ENCODE measurements at regions not wholly inside any gene's neighbourhood (a gene's known extent, or its start where the extent isn't known, plus 50 kb on each side); places are given as distances from the start of the nearest gene placed in this dataset.
A peak's percentile ranks its signal among the peaks of the same experiment; 100 is the strongest.

DNA sequence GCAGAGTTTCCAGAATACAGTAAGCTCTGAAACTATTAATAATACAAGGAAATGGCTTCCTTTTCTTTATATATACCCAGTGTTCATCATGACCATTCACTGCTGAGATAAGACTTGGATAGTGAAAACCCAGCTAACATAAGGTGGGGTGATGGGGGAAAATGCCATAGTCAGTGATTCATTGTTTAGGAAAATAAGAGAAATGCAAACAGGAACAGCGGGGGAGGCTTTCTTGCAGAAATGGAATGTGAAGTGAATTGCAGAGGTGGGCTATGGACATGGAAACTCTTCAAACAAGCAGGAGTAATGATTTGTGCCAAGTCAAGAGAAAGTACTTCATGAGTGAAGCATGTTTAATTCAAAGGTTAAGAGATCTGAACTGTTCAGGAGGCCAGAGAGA, 519.4 kb downstream of the TDRD15 start:
- no peak for TF ChIP-seq CTCF (IDR thresholded peaks at IDR 0.05)
- TF ChIP-seq EP300 (IDR thresholded peaks at IDR 0.05), result no peak
- no peak for TF ChIP-seq POLR2AphosphoS5 (IDR thresholded peaks at IDR 0.05)
- TF ChIP-seq POLR2A (IDR thresholded peaks at IDR 0.05), result no peak
- intact Hi-C loops (cut with DNase I; ENCODE audit: low total_unique reads), result no loop called here
- H3K36me3 ChIP-seq, result no peaks in the 10 kb centered on the region
- H3K9me3 ChIP-seq, result no peaks in the 10 kb centered on the region
- no peak overlapping the region for H3K27ac ChIP-seq
- H3K4me3 ChIP-seq, result no peak overlapping the region
- peaks cover 0 to 9% (median 0%) of the 10 kb centered on the region in 4 donors for H3K4me1 ChIP-seq
- no peak for DNase-seq
- H3K27me3 ChIP-seq, result no peaks in the 10 kb centered on the region
- WGBS, 5 donors, result 65 to 86% (median 79%) methylated on average over 1 of the region's 1 CpG

- Histone ChIP-seq H3K36me3 (no peaks in the 10 kb centered on the region), H3K9me3 (no peaks in the 10 kb centered on the region), H3K27me3 (no peaks in the 10 kb centered on the region), H3K4me3 (no peak overlapping the region), H3K4me1 (peaks cover 0 to 9% (median 0%) of the 10 kb centered on the region in 4 donors), H3K27ac (no peak overlapping the region)
- WGBS, 5 donors, result 83 to 94% (median 91%) methylated on average over 1 of the region's 1 CpG
- DNase-seq, result no peak
- intact Hi-C loops (cut with DNase I; ENCODE audit: low total_unique reads), result no loop called here
- TF ChIP-seq POLR2A (IDR thresholded peaks at IDR 0.05) (no peak), POLR2AphosphoS5 (IDR thresholded peaks at IDR 0.05) (no peak), CTCF (IDR thresholded peaks at IDR 0.05) (no peak), EP300 (IDR thresholded peaks at IDR 0.05) (no peak)
These were observed 520.5 kb downstream of the TDRD15 start for GRCh38 chr2:21644266-21644665.

DNA sequence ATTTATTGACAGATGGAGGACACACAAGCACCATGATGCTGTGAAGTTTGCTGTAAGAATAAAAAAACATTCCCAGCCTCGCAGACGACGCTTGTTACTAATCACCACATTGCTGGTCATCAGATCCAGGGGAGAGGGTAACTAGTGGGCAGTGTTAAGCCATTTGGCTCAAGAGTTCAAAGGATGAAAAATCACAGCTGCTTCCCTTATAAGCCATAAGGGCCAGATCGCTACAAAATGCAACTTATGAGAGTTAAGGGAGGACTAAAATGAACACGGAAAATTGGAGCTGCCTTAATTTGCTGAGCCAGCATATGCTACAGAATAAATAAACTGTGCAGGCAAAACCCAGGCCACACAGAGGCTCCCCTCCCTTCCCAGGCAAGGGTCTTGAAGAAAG, 522.6 kb downstream of the TDRD15 start:
- no peak for TF ChIP-seq POLR2AphosphoS5 (IDR thresholded peaks at IDR 0.05)
- no peak for TF ChIP-seq CTCF (IDR thresholded peaks at IDR 0.05)
- no peak for TF ChIP-seq POLR2A (IDR thresholded peaks at IDR 0.05)
- TF ChIP-seq EP300 (IDR thresholded peaks at IDR 0.05), result no peak
- H3K4me3 ChIP-seq, result no peak overlapping the region
- 58 to 76% (median 64%) methylated on average over 5 of the region's 5 CpGs for WGBS, 5 donors

DNA sequence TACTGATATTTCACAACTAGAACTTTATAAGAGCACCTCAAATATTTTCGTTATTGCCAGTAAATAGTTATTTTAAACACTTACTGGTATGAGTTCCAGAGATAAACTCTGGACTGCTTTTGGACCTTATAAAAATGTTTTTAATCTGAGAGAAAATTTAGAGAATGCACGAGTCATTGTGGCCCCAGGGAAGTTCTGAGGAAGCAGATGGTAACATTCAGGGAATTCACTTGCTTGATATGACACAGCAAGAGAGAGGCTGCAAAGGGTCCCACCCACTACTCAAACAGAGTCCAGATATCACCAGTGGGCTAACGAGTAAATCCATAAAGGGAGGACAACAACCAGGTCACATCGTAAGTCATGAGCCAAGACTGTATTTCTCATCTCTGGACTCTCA, 526.8 kb downstream of the TDRD15 start:
- WGBS, 5 donors, result 49 to 60% (median 56%) methylated on average over 4 of the region's 4 CpGs
- intact Hi-C loops (cut with DNase I; ENCODE audit: low total_unique reads), result no loop called here

More for the DNA sequence above, 522.6 kb downstream of the TDRD15 start:
- H3K36me3 ChIP-seq, result no peaks in the 10 kb centered on the region
- DNase-seq, result peak in 1 of 2 donors; percentile 23
- no peaks in the 10 kb centered on the region for H3K9me3 ChIP-seq
- H3K27me3 ChIP-seq, result no peaks in the 10 kb centered on the region
- H3K4me1 ChIP-seq, result no peaks in the 10 kb centered on the region
- intact Hi-C loops (cut with DNase I; ENCODE audit: low total_unique reads), result no loop called here
- H3K27ac ChIP-seq, result no peak overlapping the region

More for the DNA sequence above, 526.8 kb downstream of the TDRD15 start:
- DNase-seq, result no peak
- no peak for TF ChIP-seq POLR2A (IDR thresholded peaks at IDR 0.05)
- no peak for TF ChIP-seq EP300 (IDR thresholded peaks at IDR 0.05)
- TF ChIP-seq CTCF (IDR thresholded peaks at IDR 0.05), result no peak
- TF ChIP-seq POLR2AphosphoS5 (IDR thresholded peaks at IDR 0.05), result no peak
- no peak overlapping the region for H3K27ac ChIP-seq
- H3K36me3 ChIP-seq, result no peaks in the 10 kb centered on the region
- H3K9me3 ChIP-seq, result no peaks in the 10 kb centered on the region
- H3K27me3 ChIP-seq, result no peaks in the 10 kb centered on the region
- no peak overlapping the region for H3K4me3 ChIP-seq
- H3K4me1 ChIP-seq, result no peaks in the 10 kb centered on the region
